Mesothelial cell of epicardium (in vitro differentiated cells): ENCODE measurements at regions not wholly inside any gene's neighbourhood (a gene's known extent, or its start where the extent isn't known, plus 50 kb on each side); places are given as distances from the start of the nearest gene placed in this dataset.
"Not testable (repeated sequence)": the region's sequence is repeated elsewhere in the genome, so short reads cannot be mapped to it uniquely, and the experiment has no call there.

Source experiments
- DNase-seq, 2 experiments: peaks; one replicate each; pipeline ENCODE4 v3.0.0; 2021; ENCODE audit warnings: low spot score in 2 of 2; ENCODE audit not compliant: unreplicated experiment in 2 of 2
- H3K27ac Mint-ChIP-seq: 2 replicates; pipeline ENCODE4 v1.8.0; 2021; ENCODE audit warnings: mixed read lengths
- H3K27me3 Mint-ChIP-seq: 2 replicates; pipeline ENCODE4 v1.8.0; 2021; ENCODE audit warnings: low read depth, mixed read lengths
- H3K36me3 Mint-ChIP-seq: 2 replicates; pipeline ENCODE4 v1.8.0; 2021; ENCODE audit warnings: mixed read lengths
- H3K4me1 Mint-ChIP-seq: 2 replicates; pipeline ENCODE4 v1.8.0; 2021; ENCODE audit warnings: mixed read lengths
- H3K4me3 Mint-ChIP-seq: 2 replicates; pipeline ENCODE4 v1.8.0; 2021; ENCODE audit warnings: mild to moderate bottlenecking, moderate library complexity, mixed read lengths
- H3K9me3 Mint-ChIP-seq: 2 replicates; pipeline ENCODE4 v1.8.0; 2021; ENCODE audit warnings: mixed read lengths
- CTCF ChIP-seq: fragments of 200-600 bp; sonication (generic); IDR thresholded peaks from one replicate; pipeline ENCODE4 v1.5.0; 2021; ENCODE audit warnings: antibody characterized with exemption; ENCODE audit not compliant: unreplicated experiment

GRCh38 chr14:43260056-43260455, 1247.0 kb downstream of the FSCB start:
- DNase-seq: no peak
- Mint-ChIP-seq H3K4me3 (no peak overlapping the region), H3K9me3 (peaks cover 13% of the 10 kb centered on the region), H3K27me3 (no peaks in the 10 kb centered on the region), H3K4me1 (no peaks in the 10 kb centered on the region), H3K27ac (no peak overlapping the region), H3K36me3 (peaks cover 2% of the 10 kb centered on the region)
- no peak for TF ChIP-seq CTCF

- no peak overlapping the region for H3K27ac Mint-ChIP-seq
- H3K4me1 Mint-ChIP-seq: no peaks in the 10 kb centered on the region
- no peak for TF ChIP-seq CTCF
- H3K36me3 Mint-ChIP-seq: peaks cover 2% of the 10 kb centered on the region
- no peaks in the 10 kb centered on the region for H3K27me3 Mint-ChIP-seq
- DNase-seq: no peak
- no peak overlapping the region for H3K4me3 Mint-ChIP-seq
- peaks cover 15% of the 10 kb centered on the region for H3K9me3 Mint-ChIP-seq
These were observed 1248.7 kb downstream of the FSCB start for GRCh38 chr14:43258396-43258795.

- H3K4me1 Mint-ChIP-seq, H3K36me3 Mint-ChIP-seq, H3K27me3 Mint-ChIP-seq, H3K4me3 Mint-ChIP-seq, H3K27ac Mint-ChIP-seq, DNase-seq: not testable (repeated sequence)
- H3K9me3 Mint-ChIP-seq: peaks cover 11% of the 10 kb centered on the region
These were observed 1250.1 kb downstream of the FSCB start for GRCh38 chr14:43256996-43257395.

GRCh38 chr14:43252866-43253265, 1254.2 kb downstream of the FSCB start:
- no peak overlapping the region for H3K27ac Mint-ChIP-seq
- no peak for DNase-seq
- no peak overlapping the region for H3K4me3 Mint-ChIP-seq
- H3K4me1 Mint-ChIP-seq: peaks cover 11% of the 10 kb centered on the region
- TF ChIP-seq CTCF: no peak
- H3K9me3 Mint-ChIP-seq: peaks cover 5% of the 10 kb centered on the region
- H3K36me3 Mint-ChIP-seq: no peaks in the 10 kb centered on the region
- H3K27me3 Mint-ChIP-seq: no peaks in the 10 kb centered on the region

GRCh38 chr14:43249591-43249990, 1257.5 kb downstream of the FSCB start:
- DNase-seq: no peak
- Mint-ChIP-seq H3K27me3 (no peaks in the 10 kb centered on the region), H3K4me1 (peaks cover 11% of the 10 kb centered on the region), H3K4me3 (no peak overlapping the region), H3K36me3 (no peaks in the 10 kb centered on the region), H3K9me3 (peaks cover 13% of the 10 kb centered on the region), H3K27ac (no peak overlapping the region)
- TF ChIP-seq CTCF: no peak

GRCh38 chr14:43249116-43249515, 1258.0 kb downstream of the FSCB start:
- no peak for DNase-seq
- Mint-ChIP-seq H3K4me3 (no peak overlapping the region), H3K4me1 (peaks cover 11% of the 10 kb centered on the region), H3K36me3 (no peaks in the 10 kb centered on the region), H3K27me3 (no peaks in the 10 kb centered on the region), H3K9me3 (peaks cover 13% of the 10 kb centered on the region), H3K27ac (no peak overlapping the region)
- TF ChIP-seq CTCF: no peak
